Stimulated activated CD8-positive, alpha-beta memory T cell treated with anti-CD3 and anti-CD28 coated beads, Interleukin-4, amount 100 ng/mL, for 24 hours (primary cell): ENCODE measurements at regions not wholly inside any gene's neighbourhood (a gene's known extent, or its start where the extent isn't known, plus 50 kb on each side); places are given as distances from the start of the nearest gene placed in this dataset.
"Not testable (repeated sequence)": the region's sequence is repeated elsewhere in the genome, so short reads cannot be mapped to it uniquely, and the experiment has no call there.

Source experiments
- DNase-seq: peaks from one replicate; pipeline ENCODE4 v3.0.0-alpha.2; 2020; ENCODE audit warnings: low read depth

GRCh38 chr18:961644-962355, 57.1 kb downstream of the ADCYAP1 start:
- peak; percentile 24 for DNase-seq

- no peak for DNase-seq
Measured at GRCh38 chr18:963276-963675, 58.6 kb downstream of the ADCYAP1 start.

GRCh38 chr18:965921-966758, 61.5 kb downstream of the ADCYAP1 start:
- no peak for DNase-seq

GRCh38 chr18:966759-967576, 62.3 kb downstream of the ADCYAP1 start:
- DNase-seq = no peak

- DNase-seq = not testable (repeated sequence)
Measured at GRCh38 chr18:968910-969309, 64.2 kb downstream of the ADCYAP1 start.

- DNase-seq = not testable (repeated sequence)
Measured at GRCh38 chr18:969311-969710, 64.6 kb downstream of the ADCYAP1 start.

GRCh38 chr18:974606-975005, 69.9 kb downstream of the ADCYAP1 start:
- not testable (repeated sequence) for DNase-seq

- not testable (repeated sequence) for DNase-seq
Measured at GRCh38 chr18:976393-977128, 71.9 kb downstream of the ADCYAP1 start.

GRCh38 chr18:977327-977726, 72.7 kb downstream of the ADCYAP1 start:
- DNase-seq = not testable (repeated sequence)

- not testable (repeated sequence) for DNase-seq
Measured at GRCh38 chr18:977732-978131, 73.1 kb downstream of the ADCYAP1 start.

- no peak for DNase-seq
Measured at GRCh38 chr18:980586-980985, 75.9 kb downstream of the ADCYAP1 start.

GRCh38 chr18:984004-984403, 79.3 kb downstream of the ADCYAP1 start:
- DNase-seq = no peak

GRCh38 chr18:985212-985661, 80.6 kb downstream of the ADCYAP1 start:
- no peak for DNase-seq

GRCh38 chr18:986051-986450, 81.4 kb downstream of the ADCYAP1 start:
- no peak for DNase-seq

GRCh38 chr18:986552-986951, 81.9 kb downstream of the ADCYAP1 start:
- DNase-seq = no peak

- no peak for DNase-seq
Measured at GRCh38 chr18:987325-988186, 82.9 kb downstream of the ADCYAP1 start.

GRCh38 chr18:989425-989824, 84.8 kb downstream of the ADCYAP1 start:
- DNase-seq = no peak

GRCh38 chr18:990197-990596, 85.5 kb downstream of the ADCYAP1 start:
- no peak for DNase-seq

GRCh38 chr18:991441-991840, 86.8 kb downstream of the ADCYAP1 start:
- DNase-seq = no peak

GRCh38 chr18:993560-993959, 88.9 kb downstream of the ADCYAP1 start:
- no peak for DNase-seq

- DNase-seq = no peak
Measured at GRCh38 chr18:995629-996028, 91.0 kb downstream of the ADCYAP1 start.
